Ovary (tissue), 7 donors: ENCODE measurements at regions not wholly inside any gene's neighbourhood (a gene's known extent, or its start where the extent isn't known, plus 50 kb on each side); places are given as distances from the start of the nearest gene placed in this dataset.
"Not testable (repeated sequence)": the region's sequence is repeated elsewhere in the genome, so short reads cannot be mapped to it uniquely, and the experiment has no call there.

Experiments
- DNase-seq, 5 donors: peaks; one replicate each; pipeline ENCODE4 v3.0.0-alpha.2; 2019 to 2020
- H3K27ac ChIP-seq, 2 donors: fragments of 200-600 bp; one replicate each; pipeline versions ENCODE4 v1.5.1 to v1.8.0; 2019 to 2022
- H3K27me3 ChIP-seq: fragments of 200-600 bp; one replicate; pipeline ENCODE4 v1.8.0; 2022
- H3K36me3 ChIP-seq: fragments of 200-600 bp; sonication (generic); one replicate; pipeline ENCODE4 v1.5.1; 2019
- H3K4me1 ChIP-seq: one replicate; pipeline ENCODE4 v1.8.1; 2013; ENCODE audit warnings: mild to moderate bottlenecking, moderate library complexity; ENCODE audit not compliant: insufficient read depth
- H3K4me3 ChIP-seq: fragments of 200-600 bp; sonication (generic); one replicate; pipeline ENCODE4 v1.5.1; 2017
- H3K9me3 ChIP-seq, 2 donors: fragments of 200-600 bp in 1 of 2; sonication (generic) in 1 of 2; one replicate each; pipeline versions ENCODE4 v1.5.1 to v1.8.1; 2013 to 2019; ENCODE audit warnings: mild to moderate bottlenecking in 1 of 2, moderate library complexity in 1 of 2
- WGBS, 3 donors: extraction: QIAGEN DNeasy Blood & Tissue Kit in 1 of 3; methylation state at CpG; one replicate each; pipeline versions ENCODE4 v1.1.5 to v1.1.7; 2013 to 2017; 5-methylcytosine and 5-hydroxymethylcytosine counted together
- intact Hi-C, 4 donors: fragments of 100-400 bp; cut with DNase I; formaldehyde crosslinking; loops; one replicate each; pipeline versions ENCODE4 v1.11.0 to v1.15.1; 2022 to 2023
- donor health status: DM: no; HTN: no; CAD: no; lungs with moderate emphysema.
- donor health status: DM: no; HTN: no; CAD: no.
- donor health status: Bipolar disorder and iron deficiency.
- donor health status: DM: no; HTN: no; CAD: no.
- donor health status: DM: yes; HTN: yes; CAD: no.

GRCh38 chr1:146883190-146883589 lies 54.9 kb upstream of the NBPF12 start:
- H3K36me3 ChIP-seq, H3K4me3 ChIP-seq, DNase-seq, H3K4me1 ChIP-seq, H3K27ac ChIP-seq, intact Hi-C loops, H3K9me3 ChIP-seq, H3K27me3 ChIP-seq: not testable (repeated sequence)
- 78 to 89% (median 85%) methylated on average over 4 of the region's 4 CpGs for WGBS, 3 donors

GRCh38 chr1:146881096-146881495 lies 57.0 kb upstream of the NBPF12 start:
- H3K27me3 ChIP-seq, H3K4me1 ChIP-seq, H3K36me3 ChIP-seq, intact Hi-C loops, H3K27ac ChIP-seq, H3K4me3 ChIP-seq, DNase-seq, H3K9me3 ChIP-seq: not testable (repeated sequence)
- 93% methylated on average over 5 of the region's 8 CpGs; no CpG with 5 or more reads in 2 of the 3 donors for WGBS, 3 donors

DNA sequence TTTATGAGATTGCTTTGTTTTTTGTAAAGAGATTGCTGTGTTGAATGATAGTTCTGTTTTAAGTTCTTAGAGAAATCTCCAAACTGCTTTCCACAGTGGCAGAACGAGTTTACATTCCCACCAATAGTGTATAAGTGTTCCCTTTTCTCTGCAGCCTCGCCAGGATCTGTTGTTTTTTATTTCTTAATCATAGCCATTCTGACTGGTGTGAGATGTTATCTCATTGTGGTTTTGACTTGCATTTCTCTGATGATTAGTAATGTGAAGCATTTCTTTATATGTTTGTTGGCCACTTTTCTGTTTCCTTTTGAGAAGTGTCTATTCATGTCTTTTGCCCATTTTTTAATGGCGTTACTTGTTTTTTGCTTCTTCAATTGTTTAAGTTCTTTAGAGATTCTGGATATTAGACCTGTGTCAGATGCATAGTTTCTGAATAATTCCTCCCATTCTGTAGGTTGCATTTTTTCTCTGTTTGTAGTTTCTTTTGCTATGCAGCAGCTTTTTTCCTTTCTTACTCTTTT lies 74.3 kb upstream of the NBPF12 start:
- H3K27me3 ChIP-seq, H3K27ac ChIP-seq, H3K36me3 ChIP-seq, H3K4me3 ChIP-seq, H3K4me1 ChIP-seq, H3K9me3 ChIP-seq, intact Hi-C loops, DNase-seq: not testable (repeated sequence)
- WGBS, 3 donors: 67 to 75% (median 73%) methylated on average over 3 of the region's 3 CpGs

GRCh38 chr1:146853147-146853546 lies 85.0 kb upstream of the NBPF12 start:
- DNase-seq, H3K4me3 ChIP-seq, H3K9me3 ChIP-seq, H3K4me1 ChIP-seq, H3K27me3 ChIP-seq, H3K36me3 ChIP-seq, H3K27ac ChIP-seq, intact Hi-C loops: not testable (repeated sequence)
- WGBS, 3 donors: 27 to 69% (median 46%) methylated on average over 6 to 8 of the region's 9 CpGs

GRCh38 chr1:146850352-146850889 lies 87.7 kb upstream of the NBPF12 start:
- H3K4me3 ChIP-seq, H3K27ac ChIP-seq, H3K27me3 ChIP-seq, H3K4me1 ChIP-seq, H3K36me3 ChIP-seq, DNase-seq, intact Hi-C loops, H3K9me3 ChIP-seq: not testable (repeated sequence)
- 35 to 41% (median 38%) methylated on average over 6 of the region's 6 CpGs for WGBS, 3 donors

GRCh38 chr1:146838725-146839124 lies 99.4 kb upstream of the NBPF12 start:
- DNase-seq, H3K9me3 ChIP-seq, H3K27ac ChIP-seq, H3K4me1 ChIP-seq, H3K4me3 ChIP-seq, H3K36me3 ChIP-seq, intact Hi-C loops, H3K27me3 ChIP-seq: not testable (repeated sequence)
- WGBS, 3 donors: no CpG with 5 or more reads among the region's 1 CpG

DNA sequence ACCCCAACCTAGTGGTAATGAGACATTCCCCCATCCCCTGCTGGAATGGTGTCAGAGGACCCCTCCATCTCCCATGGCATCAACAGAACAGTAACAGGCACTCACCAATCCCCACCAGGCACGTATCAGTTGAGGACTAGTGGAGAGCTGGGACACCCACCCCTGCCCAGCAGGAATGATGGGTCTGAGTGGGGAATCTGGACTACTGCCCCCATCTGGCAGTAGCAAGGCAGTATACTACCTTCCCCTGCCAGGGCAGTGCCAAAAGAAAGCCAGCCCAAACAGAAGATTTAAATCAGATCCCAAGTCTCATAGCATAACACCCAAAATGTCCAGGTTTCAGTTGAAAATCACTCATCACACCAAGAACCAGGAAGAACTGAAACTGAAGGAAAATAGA lies 111.2 kb upstream of the NBPF12 start:
- H3K27me3 ChIP-seq, H3K27ac ChIP-seq, intact Hi-C loops, H3K4me1 ChIP-seq, H3K4me3 ChIP-seq, DNase-seq, H3K9me3 ChIP-seq, H3K36me3 ChIP-seq: not testable (repeated sequence)
- no CpG with 5 or more reads among the region's 1 CpG for WGBS, 3 donors

GRCh38 chr1:146794236-146794635 lies 143.9 kb upstream of the NBPF12 start:
- H3K4me3 ChIP-seq, H3K9me3 ChIP-seq, DNase-seq, H3K27ac ChIP-seq, H3K36me3 ChIP-seq, intact Hi-C loops, H3K4me1 ChIP-seq, H3K27me3 ChIP-seq: not testable (repeated sequence)
- 93 to 96% (median 95%) methylated on average over 19 of the region's 19 CpGs for WGBS, 3 donors

DNA sequence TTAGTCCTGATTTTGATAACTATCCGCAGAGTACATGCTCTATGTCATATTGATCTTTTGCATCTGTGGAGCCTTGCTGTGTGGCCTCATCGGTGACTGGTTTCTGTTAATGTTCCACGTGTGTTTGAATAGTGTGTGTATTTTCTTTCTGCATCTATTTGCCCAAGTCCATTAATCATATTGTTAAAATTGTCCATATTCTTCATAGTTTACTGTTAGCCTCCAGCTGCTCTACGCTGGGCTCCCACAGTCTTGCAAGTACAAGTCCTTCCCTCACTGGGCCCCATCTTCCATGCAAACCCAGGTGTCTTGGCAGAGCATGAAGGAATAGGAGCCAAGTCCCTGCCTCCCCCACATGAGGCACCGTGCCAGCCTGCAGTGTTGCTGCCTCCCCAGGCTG lies 145.4 kb upstream of the NBPF12 start:
- H3K9me3 ChIP-seq, intact Hi-C loops, H3K4me3 ChIP-seq, H3K36me3 ChIP-seq, H3K27ac ChIP-seq, H3K4me1 ChIP-seq, H3K27me3 ChIP-seq: not testable (repeated sequence)
- peak in 3 of 5 donors; percentile 35 to 66 (median 45) for DNase-seq
- WGBS, 3 donors: 3 to 18% (median 14%) methylated on average over 5 of the region's 5 CpGs

DNA sequence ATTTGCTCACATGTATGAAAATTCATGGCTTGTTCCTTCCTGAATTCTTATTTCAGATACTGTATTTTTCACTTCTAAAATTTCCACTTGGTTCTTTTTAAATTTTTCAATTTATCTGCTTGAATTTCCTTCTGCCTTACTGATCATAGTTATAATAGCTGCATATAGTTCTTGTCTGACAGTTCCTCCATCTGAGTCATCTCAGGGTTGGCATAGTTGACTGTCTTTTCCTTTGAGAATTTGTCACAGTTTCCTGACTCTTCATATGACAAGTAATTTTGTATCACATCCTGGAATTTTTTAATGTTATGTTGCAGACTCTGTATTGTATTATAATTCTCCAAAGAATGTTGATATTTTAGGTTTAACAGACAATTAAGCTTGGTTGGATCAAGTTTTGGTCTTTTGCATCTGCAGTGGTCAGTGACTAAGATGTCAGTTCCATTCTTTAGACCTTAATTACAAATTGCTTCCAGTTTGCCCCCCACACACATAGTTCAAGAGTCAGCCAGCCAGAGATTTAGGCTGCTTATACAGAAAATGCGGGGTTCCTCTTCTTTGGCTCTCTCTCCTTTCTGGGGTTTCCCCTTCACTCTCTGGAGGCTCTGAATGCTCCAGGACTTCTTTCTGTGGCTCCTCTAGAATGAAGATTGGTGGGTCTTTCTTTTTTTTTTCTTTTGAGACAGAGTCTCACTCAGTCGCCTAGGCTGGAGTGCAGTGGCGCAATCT lies 153.7 kb upstream of the NBPF12 start:
- H3K27ac ChIP-seq, H3K36me3 ChIP-seq, H3K9me3 ChIP-seq, H3K27me3 ChIP-seq, intact Hi-C loops, DNase-seq, H3K4me1 ChIP-seq, H3K4me3 ChIP-seq: not testable (repeated sequence)
- WGBS, 3 donors: 60 to 95% (median 89%) methylated on average over 1 to 3 of the region's 3 CpGs

GRCh38 chr1:146781235-146781634 lies 156.9 kb upstream of the NBPF12 start:
- H3K27ac ChIP-seq, intact Hi-C loops, DNase-seq, H3K4me1 ChIP-seq, H3K27me3 ChIP-seq, H3K4me3 ChIP-seq, H3K36me3 ChIP-seq, H3K9me3 ChIP-seq: not testable (repeated sequence)
- WGBS, 3 donors: 78 to 87% (median 79%) methylated on average over 7 of the region's 7 CpGs

DNA sequence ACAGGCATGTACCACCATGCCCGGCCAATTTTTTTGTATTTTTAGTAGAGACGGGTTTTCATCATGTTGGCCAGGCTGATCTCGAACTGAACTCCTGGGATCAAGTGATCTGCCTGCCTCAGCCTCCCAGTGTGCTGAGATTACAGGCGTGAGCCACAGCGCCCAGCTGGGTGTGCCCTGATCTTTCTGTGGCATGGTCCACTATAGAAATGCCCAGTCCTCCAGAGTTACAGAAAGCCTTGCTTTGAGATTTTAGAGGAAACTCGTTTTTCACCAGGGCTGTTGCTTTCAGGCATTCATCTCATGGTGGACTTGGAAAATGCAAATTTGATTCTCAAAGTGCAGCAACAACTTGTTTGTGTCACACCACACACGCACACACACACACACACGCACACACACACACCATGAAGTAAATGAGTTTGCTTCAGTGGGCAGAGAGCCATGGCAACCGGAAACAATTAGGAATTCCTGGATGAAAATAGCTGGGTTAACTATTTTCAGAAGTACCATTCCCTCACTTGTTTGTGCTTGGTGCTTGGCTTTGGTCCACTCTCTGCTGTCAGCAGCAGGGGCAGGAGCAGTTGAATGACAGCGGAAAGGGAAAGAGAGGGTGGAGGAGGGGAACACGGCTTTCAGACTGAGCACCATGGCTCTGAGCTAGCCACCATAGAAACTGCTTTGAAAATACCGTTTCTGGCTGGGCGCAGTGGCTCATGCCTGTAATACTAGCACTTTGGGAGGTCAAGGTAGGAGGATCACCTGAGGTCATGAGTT lies 160.1 kb upstream of the NBPF12 start:
- peak in 2 of 5 donors; percentile 21 to 42 for DNase-seq
- WGBS, 3 donors: 20 to 36% (median 30%) methylated on average over 7 to 10 of the region's 13 CpGs
- H3K27ac ChIP-seq: not testable (repeated sequence)

More for the DNA sequence above, 160.1 kb upstream of the NBPF12 start:
- H3K4me3 ChIP-seq, H3K4me1 ChIP-seq, H3K9me3 ChIP-seq, H3K27me3 ChIP-seq, intact Hi-C loops, H3K36me3 ChIP-seq: not testable (repeated sequence)
